CD4-positive, alpha-beta T cell treated with Interleukin-12 subunit alpha and Interleukin-12 subunit beta, for 1 hour (primary cell): ENCODE measurements at regions not wholly inside any gene's neighbourhood (a gene's known extent, or its start where the extent isn't known, plus 50 kb on each side); places are given as distances from the start of the nearest gene placed in this dataset.

ENCODE experiments used
- DNase-seq: peaks from one replicate; pipeline ENCODE4 v3.0.0-alpha.2; 2020

DNA sequence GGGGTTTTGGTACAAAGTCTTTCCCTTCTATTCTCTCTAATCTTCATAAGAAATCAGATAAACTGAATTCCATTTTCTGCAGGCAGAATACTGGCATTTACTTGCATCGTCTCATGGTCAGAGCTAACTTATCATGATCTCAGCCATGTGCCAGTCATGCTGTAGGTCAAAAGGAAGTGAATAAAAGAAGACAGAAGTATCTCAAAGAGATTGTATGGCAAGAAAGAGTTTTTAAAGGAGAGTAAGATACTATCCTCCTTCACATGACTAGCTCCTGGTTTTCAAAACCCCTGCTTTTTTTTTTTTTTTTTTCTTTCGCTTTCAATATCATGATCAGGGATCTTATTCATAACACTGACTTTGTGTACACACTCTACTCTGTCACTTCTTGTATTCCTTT is 398.3 kb downstream of the C6orf118 start:
- DNase-seq: no peak

- no peak for DNase-seq
These were observed 402.6 kb downstream of the C6orf118 start for GRCh38 chr6:164906766-164907165.

- DNase-seq: no peak
These were observed 404.1 kb downstream of the C6orf118 start for GRCh38 chr6:164905311-164905710.

- DNase-seq: no peak
These were observed 411.0 kb downstream of the C6orf118 start for GRCh38 chr6:164898412-164898811.

DNA sequence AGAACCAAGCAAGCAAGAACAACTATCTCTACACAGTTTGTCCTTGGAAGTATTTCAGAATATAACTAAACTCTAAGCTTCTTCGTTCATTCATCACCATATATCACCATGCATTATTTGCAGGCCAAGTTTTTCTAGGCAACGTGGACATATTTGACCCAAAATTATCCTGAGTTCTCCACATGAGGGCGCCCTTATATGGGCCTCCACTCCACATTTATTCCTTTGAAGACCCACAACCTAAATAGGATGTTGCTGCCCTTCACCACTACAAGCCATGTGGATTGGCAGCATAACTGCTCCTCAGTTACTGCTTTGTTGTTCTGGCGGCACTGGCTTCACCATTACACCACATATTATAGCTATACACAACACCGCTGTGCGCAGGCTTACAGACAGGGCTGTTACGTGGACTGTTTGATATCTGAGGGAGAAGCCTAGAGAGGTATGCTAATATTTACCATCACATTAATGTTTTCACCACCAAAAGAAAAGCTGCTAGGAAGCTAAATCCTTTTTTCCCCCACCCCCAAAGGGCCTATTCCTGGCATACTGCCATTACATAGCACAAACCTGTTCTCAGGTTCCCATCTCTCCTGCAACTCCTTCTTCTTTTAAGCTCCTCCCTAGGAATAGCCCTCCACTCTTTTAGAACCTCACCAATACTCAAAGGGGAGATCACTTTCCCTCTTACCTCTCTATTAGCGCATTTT is 411.7 kb downstream of the C6orf118 start:
- no peak for DNase-seq

DNA sequence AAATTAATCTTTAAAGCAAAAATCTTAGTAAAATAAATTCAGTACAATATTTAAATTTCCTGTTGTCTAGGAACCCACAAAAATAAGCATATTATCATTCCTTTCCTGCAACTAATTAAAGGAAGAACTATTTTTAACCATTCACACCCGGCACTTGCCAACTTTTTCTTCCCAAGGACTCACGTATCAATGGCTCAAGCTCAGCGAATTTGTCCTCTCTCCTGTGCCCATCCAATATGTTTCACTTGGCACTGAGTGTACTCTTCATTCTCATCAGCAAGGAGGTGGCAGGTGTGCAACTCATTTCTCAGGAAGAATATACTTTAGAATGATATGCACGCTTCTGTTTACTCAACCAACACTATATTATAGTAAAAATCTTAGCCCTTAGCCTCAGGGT is 419.4 kb downstream of the C6orf118 start:
- no peak for DNase-seq

DNA sequence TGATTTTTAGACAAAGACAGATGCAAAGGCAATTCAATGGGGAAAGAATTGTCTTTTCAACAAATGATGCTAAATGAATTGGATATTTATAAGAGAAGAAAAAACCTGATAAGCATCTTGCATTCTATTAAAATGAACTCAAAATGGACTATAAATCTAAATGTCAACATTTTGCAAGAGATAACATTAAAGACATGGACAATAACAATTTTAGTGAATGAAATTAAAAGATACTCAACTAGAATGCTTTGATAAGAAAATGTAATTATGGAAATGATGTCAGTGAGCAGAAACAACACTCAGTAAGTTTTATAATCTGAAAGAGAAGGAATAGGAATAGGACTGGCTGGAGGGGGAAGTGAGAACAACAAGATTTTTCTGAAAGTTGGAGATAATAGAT is 421.7 kb downstream of the C6orf118 start:
- no peak for DNase-seq

GRCh38 chr6:164882236-164882635 is 427.2 kb downstream of the C6orf118 start:
- no peak for DNase-seq

DNA sequence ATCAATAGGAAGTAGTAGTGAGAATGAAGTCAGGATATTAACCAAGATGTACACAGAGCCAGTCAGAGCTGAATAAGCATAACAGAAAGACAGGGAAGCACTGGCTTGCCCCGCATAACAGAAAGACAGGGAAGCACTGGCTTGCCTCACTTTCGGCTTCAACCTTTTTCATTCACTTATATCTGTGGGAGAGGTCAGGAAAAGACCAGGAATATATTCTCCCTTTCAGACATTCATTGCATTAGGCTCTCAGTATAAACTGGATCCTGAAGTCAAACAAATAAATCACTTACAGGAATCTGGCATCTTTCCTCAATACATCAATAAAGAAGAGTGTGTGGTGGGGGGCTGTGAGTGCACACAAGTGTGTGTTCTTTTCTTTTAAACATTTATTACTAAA is 437.6 kb downstream of the C6orf118 start:
- DNase-seq: no peak

DNA sequence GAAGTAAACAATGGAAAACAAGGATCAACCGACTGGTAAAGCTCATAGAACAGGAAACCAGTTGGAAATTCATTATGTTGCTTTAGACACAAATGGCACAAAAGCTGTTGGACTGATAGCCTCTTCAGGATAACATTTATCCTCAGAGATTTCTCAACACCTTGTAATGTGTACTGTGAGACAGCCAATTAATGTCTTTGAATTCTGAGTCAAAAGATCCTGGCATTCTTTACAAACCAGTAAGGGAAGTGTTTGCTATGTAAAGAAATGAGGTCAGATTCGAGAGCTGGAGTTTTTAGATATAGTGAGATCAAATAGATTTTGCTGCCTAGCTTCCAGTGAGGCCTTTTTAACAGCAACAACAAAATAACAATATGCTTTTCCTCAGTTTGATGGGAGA is 439.2 kb downstream of the C6orf118 start:
- no peak for DNase-seq

- DNase-seq: no peak
These were observed 447.4 kb downstream of the C6orf118 start for GRCh38 chr6:164861967-164862366.

- no peak for DNase-seq
These were observed 449.6 kb downstream of the C6orf118 start for GRCh38 chr6:164859816-164860215.

DNA sequence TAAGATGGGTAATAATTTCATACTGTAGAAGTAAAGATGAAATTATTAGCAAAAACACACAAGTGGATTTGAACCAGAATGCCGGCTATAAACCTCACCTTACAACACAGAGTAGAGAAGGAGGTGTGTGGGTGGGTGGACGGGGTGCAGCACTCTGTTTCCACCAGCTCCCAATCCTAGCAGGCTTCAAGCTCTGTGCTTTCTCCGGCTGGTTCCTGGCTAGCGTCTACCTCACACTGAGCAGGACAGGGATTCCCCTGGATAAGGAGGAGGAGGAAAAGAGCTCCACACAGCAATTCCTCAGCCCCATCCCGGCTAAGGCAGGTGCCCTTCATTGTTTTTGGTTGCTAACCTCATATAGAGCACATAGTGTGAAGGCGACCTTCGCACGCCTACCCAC is 453.3 kb downstream of the C6orf118 start:
- DNase-seq: no peak

- no peak for DNase-seq
These were observed 454.1 kb downstream of the C6orf118 start for GRCh38 chr6:164855281-164855680.

DNA sequence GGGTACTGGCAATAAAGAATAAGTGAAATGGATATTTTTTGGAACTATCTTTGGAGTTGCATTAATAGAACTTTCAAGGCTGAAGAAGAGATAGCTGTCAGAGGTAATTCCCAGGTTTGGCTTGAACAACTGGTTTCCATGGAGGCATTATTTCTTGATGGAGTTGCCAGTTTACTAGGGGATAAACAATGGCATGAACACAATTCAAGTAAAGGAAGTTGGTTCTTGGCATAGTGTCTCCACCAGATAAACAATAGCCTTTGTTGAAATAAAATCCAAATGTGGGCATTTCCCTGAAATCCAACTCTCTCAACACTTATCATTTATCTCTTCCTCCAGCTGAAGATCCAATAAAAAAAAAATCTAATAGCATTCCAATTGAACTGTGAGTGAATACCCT is 454.9 kb downstream of the C6orf118 start:
- no peak for DNase-seq

- DNase-seq: no peak
These were observed 463.6 kb downstream of the C6orf118 start for GRCh38 chr6:164845773-164846172.

- no peak for DNase-seq
These were observed 467.3 kb downstream of the C6orf118 start for GRCh38 chr6:164842085-164842484.

DNA sequence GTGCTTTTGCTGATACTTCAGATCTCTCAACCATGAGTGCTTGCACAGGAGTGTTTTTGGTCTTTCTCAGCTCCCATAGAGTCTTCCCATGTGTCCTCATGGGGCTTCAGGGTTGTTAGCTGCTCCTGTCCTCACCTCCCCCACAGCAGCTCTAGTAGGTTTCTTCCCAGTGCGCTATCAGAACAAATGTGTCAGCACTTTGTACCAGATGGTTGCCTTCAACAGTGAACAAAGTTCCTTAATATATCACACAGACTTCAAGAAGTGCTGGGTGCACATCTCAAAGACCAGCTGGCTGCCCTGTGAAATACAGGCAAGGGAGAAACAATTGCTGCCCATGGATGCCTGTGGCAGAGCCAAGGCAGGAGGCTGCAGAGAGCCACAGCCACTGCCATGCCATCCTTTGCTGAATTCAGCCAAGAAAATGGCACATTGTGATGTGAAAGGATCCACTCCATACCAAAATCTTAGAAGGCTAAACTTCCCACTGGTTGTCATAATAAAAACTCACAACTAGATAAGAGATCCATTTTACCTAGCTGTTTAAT is 471.3 kb downstream of the C6orf118 start:
- no peak for DNase-seq

GRCh38 chr6:164836486-164836885 is 472.9 kb downstream of the C6orf118 start:
- no peak for DNase-seq

DNA sequence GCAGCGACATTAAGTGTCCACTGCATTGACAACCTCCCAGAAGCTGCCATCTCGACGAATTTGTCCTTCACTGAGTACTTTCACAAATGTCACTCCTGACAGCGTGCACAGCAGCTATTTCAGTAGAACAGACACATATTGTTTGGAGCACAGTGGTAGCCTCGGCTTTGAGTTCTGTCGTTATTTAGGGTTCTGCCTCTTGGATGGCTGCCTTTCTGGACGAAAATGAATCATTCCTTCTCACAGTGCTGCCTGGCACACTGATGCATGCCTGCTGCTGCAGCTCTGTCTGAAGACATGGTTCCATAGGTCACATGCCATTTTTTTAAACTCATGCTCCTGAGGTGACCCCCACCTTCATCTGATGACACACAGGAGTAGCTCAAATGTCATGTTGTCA is 477.0 kb downstream of the C6orf118 start:
- no peak for DNase-seq

DNA sequence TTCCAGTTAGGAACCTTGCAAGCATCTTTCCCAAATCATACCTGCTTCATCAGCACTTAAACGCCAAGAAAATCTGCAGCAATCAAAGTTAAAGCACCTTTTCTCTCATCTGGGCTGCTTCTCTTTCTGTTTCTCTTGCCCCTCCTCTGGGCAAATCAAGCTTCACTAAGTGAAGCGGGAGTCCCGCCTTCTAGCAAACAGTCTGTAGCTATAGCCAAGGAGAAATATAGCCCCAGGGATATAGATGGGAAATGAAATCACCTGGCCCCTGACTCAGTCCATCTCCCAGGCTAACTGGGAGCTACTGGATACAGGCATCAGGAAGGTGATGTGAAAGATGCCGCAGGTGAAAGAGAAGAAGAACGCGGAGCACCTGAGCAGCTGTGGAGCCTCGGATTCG is 481.9 kb downstream of the C6orf118 start:
- no peak for DNase-seq

DNA sequence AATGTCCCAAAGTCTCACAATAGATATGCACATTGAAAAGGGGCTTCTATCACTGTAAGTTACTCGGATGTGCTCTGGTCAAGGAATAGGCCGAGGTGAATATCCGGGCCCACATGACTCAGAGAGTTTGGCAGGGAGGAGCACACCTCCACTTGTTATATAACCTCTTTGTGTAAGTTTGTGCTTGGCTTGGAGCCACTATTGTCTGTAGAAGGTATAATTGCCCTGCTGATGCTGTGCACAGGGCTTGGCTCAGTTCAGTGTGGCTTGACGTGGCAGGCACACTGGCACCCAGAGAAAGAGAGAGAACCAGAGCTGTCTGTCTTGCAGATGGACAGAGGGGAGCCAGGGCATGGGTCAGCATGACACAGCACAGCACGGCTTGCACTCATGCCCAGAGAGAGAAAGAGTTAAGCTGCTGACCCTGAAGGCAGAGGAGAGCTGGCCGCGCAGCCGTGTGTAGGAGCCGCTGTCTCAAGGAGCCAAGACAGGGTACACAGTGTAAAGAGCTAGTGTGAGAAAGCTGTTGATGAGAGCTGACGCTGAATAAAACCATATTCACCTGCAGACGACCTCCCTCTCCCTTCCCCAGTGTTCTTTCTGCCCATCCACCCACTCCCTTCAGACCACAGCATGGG is 482.5 kb downstream of the C6orf118 start:
- DNase-seq: no peak

- DNase-seq: no peak
These were observed 484.0 kb downstream of the C6orf118 start for GRCh38 chr6:164825386-164825785.

DNA sequence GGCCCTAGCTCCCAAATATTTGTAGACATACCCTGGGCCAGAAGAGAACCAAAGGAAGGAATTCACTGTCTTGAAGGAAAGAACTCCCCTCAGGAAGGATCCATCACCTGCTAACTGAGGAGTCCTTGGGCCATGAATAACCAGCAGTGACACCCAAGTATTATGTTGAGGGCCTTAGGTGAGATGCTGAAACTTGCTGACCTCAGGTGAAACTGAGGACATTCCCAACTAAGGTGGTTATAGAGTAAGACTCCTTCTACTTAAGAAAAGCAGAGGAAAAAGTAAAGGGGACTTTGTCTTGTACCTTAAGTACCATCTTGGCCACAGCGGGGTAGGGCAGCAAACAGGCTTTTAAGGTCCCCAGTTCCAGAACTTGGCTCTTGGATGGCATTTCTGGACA is 491.7 kb downstream of the C6orf118 start:
- no peak for DNase-seq

GRCh38 chr6:164812706-164813105 is 496.7 kb downstream of the C6orf118 start:
- no peak for DNase-seq
